NCI-H2107 treated with DMSO at 0.1 percent for 48 hours (cell line): ENCODE measurements at regions not wholly inside any gene's neighbourhood (a gene's known extent, or its start where the extent isn't known, plus 50 kb on each side); places are given as distances from the start of the nearest gene placed in this dataset.
"Not testable (repeated sequence)": the region's sequence is repeated elsewhere in the genome, so short reads cannot be mapped to it uniquely, and the experiment has no call there.

Experiments
- DNase-seq: peaks from one replicate; lab custom pipeline; 2025; ENCODE audit not compliant: unreplicated experiment; lab: John Stamatoyannopoulos, UW

DNA sequence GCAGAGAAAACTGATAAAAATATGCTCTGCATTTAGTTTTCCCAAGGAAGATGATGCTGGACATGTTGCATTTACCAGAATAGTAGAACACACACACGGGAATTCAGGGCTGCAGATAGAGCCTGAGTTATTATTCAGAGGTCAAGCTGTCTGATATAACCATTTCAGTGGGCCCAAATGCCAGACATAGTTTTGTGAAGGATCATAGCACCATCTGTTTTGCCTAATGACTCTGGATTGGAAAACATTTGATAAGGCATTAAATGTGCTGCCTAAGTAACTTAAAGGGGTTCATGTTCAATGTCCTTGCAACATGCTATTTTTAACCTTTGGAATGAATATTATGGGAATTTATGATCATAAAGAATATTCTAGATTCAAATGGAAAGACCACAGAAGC lies 666.2 kb downstream of the PRIM2 start:
- DNase-seq: not testable (repeated sequence)

- DNase-seq: not testable (repeated sequence)
These were observed 667.1 kb downstream of the PRIM2 start for GRCh38 chr6:57984575-57984974.

- DNase-seq: not testable (repeated sequence)
These were observed 668.3 kb downstream of the PRIM2 start for GRCh38 chr6:57985734-57986133.

DNA sequence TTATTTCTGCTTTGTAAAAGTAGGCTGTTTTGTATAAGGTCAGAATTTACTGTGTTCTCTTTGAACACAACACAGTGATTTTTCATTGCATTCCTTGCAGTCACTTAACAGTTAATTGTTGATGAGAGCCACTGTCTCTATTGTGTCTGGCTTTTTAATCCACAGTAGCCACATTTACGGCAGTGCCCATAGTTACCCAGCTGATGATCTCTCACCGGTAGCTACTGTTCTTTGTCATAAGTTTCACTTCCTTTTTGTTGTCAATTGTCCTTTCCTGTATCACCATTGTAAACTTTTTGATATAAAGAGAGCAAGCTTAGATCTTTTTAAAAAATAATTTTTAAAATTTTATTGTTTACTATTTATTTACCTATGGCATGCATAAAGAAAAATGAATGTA lies 669.2 kb downstream of the PRIM2 start:
- not testable (repeated sequence) for DNase-seq

- not testable (repeated sequence) for DNase-seq
These were observed 672.2 kb downstream of the PRIM2 start for GRCh38 chr6:57989520-57990080.

GRCh38 chr6:57998858-57999619 lies 681.6 kb downstream of the PRIM2 start:
- not testable (repeated sequence) for DNase-seq

DNA sequence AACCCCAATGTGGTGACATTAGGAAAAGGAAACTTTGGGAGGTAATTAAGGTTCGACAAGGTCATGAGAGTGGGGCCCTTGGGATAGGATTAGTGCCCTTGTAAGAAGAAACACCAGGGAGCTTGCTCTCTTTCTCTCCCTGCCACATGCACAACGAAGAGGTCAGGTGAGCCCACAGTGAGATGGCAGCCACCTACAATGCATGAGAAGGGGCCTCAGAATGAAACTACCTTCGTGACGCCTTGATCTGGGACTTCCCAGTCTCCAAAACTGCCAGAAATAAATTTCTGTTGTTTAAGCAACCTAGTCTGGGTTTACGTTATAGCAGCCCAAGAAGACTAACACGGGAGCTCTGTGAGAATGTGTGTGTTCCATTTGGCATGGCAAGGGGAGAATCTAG lies 682.8 kb downstream of the PRIM2 start:
- not testable (repeated sequence) for DNase-seq

GRCh38 chr6:58003417-58004167 lies 686.2 kb downstream of the PRIM2 start:
- DNase-seq: not testable (repeated sequence)

DNA sequence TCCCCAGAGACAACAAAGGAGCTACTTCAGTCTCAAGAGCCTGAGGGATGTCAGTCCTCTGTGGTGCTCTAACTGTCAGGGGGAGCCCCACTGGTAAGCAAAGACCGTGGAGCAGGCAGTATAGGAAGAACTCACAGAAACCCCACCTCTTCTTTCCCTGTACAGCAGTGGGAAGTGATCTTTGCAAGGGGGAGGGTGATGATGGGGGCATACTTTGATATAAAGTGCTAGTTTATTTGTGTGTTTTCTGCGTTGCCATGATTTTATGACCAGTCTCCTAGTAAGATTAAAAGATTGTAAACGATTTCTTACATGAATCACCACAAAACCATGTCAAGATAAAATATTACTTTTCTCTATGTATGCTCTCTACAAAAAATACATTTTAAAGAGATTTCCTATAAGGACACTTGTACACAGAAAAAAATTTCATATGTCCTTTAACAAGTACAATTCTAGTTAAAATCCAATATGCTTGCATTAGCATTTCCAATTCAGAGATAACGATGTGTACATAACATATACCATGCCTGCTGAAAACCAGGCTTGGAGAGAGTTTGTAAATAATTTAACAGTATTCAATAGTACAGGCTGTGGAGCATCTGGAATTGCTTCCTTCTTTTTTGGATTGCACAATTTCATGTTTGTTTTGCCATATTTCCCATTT lies 690.0 kb downstream of the PRIM2 start:
- not testable (repeated sequence) for DNase-seq

DNA sequence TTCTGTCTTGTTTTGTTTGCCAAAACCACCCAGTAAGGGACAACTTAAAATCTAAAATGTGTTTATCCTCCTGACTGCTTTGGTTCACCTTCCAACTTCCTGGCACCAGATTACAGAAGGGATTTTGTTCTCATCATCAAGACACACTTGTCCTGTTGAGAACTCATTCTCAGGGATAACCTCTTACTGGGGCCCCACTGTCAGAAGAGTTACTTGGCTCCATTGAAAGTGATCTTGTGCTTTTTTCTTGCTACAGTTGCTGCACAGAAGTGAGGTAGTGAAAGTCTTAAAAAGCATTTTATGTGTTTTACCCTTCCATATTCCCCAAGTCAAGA lies 690.5 kb downstream of the PRIM2 start:
- DNase-seq: not testable (repeated sequence)

- DNase-seq: not testable (repeated sequence)
These were observed 694.6 kb downstream of the PRIM2 start for GRCh38 chr6:58011954-58012600.

DNA sequence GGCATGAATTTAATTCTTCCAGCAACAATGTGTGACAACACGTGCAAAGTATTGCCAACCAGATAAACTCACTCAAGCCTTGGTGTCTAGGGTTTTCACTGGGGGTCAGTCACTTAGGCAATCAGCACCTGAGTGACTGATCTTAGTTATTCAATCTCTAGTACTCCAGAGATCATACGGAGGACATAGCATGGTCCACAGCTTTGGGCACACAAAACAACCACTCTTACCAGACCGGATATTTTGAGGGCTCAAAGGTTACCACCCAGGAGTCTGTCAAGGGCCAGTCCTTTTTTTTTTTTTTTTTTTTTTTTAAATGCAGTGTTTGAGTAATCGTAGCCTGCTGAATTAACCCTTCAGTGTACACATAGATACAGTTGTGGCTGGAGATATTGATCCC lies 699.2 kb downstream of the PRIM2 start:
- DNase-seq: not testable (repeated sequence)

DNA sequence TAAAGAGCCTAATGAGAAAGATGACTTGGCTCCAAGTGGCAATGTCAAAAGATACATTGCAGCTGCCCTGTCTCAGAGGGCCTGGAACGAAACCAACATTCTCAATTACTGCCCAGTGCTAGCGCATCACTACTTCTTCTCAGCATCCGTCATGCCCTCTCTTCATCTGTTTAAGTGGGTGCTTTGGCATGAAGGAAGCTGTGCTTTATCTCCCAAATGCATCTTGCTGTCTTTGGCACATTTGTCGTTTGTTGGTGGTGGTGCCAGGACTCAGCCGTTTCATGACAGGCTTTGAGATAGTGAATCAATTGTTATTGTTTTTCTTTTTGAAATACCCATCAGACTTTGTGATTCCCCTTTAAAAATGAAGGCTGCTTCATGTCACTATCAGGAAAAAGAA lies 710.8 kb downstream of the PRIM2 start:
- DNase-seq: not testable (repeated sequence)

DNA sequence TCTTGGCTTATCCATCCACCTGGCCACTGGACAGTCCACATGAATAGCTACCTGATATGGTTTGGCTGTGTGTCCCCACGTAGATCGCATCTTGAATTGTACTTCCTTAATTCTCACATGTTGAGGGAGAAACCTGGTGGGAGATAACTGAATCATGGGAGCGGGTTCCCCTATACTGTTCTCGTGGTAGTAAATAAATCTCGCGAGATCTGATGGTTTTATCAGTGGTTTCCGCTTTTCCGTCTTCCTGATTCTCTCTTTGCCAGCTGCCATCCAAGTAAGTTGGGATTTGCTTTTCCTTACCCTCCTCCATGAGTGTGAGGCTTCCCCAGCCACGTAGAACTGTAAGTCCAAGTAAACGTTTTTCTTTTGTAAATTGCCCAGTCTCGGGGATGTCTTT lies 720.8 kb downstream of the PRIM2 start:
- not testable (repeated sequence) for DNase-seq

DNA sequence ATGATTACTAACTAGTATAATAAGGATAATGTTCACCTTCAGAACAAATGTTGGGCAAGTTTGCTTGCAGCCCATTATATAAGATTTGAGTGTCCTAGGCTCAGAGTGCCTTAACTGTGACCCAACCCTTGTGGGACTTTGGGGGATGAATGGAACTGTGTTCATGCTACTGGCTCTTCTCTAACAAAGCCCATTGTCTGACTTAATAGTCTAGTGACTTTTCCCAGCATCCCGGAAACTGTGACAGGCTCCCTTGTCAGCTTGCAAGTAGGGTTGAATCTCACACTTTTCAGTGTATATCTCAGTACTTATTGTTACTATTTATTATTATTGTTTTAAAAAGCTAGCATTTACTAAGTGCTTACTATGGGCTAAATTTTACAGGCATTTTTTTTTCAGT lies 729.2 kb downstream of the PRIM2 start:
- not testable (repeated sequence) for DNase-seq

GRCh38 chr6:58047389-58047788 lies 730.0 kb downstream of the PRIM2 start:
- not testable (repeated sequence) for DNase-seq

DNA sequence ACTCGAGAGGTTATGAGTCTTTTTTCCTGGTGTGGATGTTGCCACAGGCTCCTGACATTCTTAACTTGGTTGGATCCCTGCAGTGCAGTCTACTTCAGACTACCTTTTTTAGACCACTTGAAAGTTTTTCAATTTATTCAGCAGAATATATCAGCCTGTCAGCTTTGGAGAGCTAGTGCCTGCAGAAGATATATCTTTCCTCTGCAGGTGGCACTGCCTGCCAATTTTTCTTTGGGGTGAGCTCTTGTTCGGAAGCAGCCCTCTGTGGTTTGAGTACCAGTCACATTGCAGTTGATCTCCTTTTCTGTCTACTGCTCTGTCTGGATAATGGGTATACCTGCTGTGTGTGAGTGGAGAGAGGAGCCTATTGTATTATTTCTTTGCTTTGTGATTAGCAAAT lies 730.4 kb downstream of the PRIM2 start:
- not testable (repeated sequence) for DNase-seq

GRCh38 chr6:58055465-58056176 lies 738.2 kb downstream of the PRIM2 start:
- not testable (repeated sequence) for DNase-seq

DNA sequence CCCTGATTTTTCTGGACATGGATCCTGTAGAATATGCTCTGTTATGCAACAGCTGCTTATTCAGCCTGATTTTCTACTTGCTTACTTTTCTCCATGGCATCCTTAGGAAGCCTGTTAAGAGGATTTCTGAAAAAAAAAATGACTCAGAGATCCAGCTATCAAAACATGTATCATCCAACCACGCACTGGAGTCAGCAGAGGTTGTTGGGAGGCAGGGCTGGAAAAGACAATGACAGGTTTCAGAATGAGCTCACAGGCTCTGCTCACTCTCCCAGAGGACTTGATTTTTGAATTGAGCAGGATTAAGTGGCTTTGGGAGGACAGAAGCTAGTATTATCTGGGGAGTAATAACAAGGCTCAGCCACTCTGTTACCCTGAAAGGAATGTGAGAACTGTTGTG lies 742.3 kb downstream of the PRIM2 start:
- DNase-seq: not testable (repeated sequence)

DNA sequence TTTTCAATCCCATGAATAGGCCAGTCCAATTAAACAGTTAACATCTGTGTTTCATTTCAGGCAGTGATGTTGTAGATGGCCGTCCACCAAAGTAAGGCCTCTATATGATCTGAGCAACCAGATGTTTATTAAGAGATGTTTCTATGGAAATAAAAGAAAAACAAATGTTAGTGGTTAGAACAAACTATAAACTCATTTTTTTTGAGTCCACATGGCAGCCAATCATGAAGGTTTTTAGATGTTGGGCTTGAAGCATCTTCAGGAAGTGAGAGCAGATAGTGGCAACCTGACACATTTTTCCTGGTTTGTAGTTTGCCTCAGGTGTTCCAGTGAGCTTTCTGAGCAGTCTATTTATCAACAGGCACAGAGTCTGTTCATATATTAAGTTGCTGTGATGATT lies 746.1 kb downstream of the PRIM2 start:
- DNase-seq: not testable (repeated sequence)
